ENCODE measurements at regions not wholly inside any gene's neighbourhood (a gene's known extent, or its start where the extent isn't known, plus 50 kb on each side); places are given as distances from the start of the nearest gene placed in this dataset.

DNA sequence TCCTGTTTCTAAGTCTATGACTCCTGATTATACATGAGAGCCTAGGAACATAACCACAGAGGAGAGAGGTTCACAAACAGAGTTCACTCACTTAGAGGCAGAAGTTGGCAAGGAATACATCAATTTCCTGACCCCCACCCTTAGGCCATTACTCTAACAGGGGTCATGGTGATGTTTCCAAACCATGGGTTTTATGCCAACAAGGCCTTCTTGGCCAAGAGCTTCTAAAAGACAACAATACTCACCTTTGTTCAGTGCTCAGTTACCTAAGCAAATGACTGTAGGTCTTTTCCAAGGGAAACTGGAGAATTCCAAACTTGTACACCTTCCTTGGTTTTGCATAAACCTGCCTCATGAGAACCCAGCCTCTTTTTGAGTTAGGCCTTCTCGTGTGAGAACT lies 52.6 kb downstream of the ERICH4 start:
- H3K27me3 ChIP-seq (ENCODE audit: insufficient read depth, low read length): 0 out of 2 replicates have a peak, but pooled peaks cover 5% of the 10 kb centered on the region
- H3K36me3 ChIP-seq (ENCODE audit: control insufficient read depth in 1 of 2, insufficient read depth in 2 of 2, low read length in 2 of 2): no peaks in the 10 kb centered on the region
- H3K9me3 ChIP-seq (ENCODE audit: control insufficient read depth in 1 of 2, insufficient read depth in 1 of 2, low read depth in 1 of 2, low read length in 2 of 2): no peaks in the 10 kb centered on the region
- no peak overlapping the region for H3K27ac ChIP-seq (ENCODE audit: low read depth, low read length)
- CTCF ChIA-PET: interaction anchor here (0.6 kb wide), 1 partner anchor 232 kb away, joined by 3 read pairs; no protein-coding TSS in a partner anchor
- H3K4me1 ChIP-seq (ENCODE audit: control insufficient read depth in 1 of 2, insufficient read depth in 2 of 2, low read length in 2 of 2): peaks cover 3 to 5% of the 10 kb centered on the region in 2 experiments
- DNase-seq (ENCODE audit: low read depth, low spot score) (no peak), ATAC-seq (no peak)
- no peaks in the 10 kb centered on the region for H3K9me2 ChIP-seq (ENCODE audit: insufficient read depth)
- no peak overlapping the region for H3K9ac ChIP-seq (ENCODE audit: low read length)
- no peak for TF ChIP-seq TCF7L2 (IDR thresholded peaks at IDR 0.05; ENCODE audit: borderline replicate concordance, extremely low read depth, insufficient read depth, insufficient read length)
- TF ChIP-seq CEBPB (IDR thresholded peaks at IDR 0.05; ENCODE audit: low read depth): no peak
- no peak for TF ChIP-seq ZFX (IDR thresholded peaks at IDR 0.05)
- TF ChIP-seq, protein P1, sequence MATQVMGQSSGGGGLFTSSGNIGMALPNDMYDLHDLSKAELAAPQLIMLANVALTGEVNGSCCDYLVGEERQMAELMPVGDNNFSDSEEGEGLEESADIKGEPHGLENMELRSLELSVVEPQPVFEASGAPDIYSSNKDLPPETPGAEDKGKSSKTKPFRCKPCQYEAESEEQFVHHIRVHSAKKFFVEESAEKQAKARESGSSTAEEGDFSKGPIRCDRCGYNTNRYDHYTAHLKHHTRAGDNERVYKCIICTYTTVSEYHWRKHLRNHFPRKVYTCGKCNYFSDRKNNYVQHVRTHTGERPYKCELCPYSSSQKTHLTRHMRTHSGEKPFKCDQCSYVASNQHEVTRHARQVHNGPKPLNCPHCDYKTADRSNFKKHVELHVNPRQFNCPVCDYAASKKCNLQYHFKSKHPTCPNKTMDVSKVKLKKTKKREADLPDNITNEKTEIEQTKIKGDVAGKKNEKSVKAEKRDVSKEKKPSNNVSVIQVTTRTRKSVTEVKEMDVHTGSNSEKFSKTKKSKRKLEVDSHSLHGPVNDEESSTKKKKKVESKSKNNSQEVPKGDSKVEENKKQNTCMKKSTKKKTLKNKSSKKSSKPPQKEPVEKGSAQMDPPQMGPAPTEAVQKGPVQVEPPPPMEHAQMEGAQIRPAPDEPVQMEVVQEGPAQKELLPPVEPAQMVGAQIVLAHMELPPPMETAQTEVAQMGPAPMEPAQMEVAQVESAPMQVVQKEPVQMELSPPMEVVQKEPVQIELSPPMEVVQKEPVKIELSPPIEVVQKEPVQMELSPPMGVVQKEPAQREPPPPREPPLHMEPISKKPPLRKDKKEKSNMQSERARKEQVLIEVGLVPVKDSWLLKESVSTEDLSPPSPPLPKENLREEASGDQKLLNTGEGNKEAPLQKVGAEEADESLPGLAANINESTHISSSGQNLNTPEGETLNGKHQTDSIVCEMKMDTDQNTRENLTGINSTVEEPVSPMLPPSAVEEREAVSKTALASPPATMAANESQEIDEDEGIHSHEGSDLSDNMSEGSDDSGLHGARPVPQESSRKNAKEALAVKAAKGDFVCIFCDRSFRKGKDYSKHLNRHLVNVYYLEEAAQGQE (IDR thresholded peaks at IDR 0.05; ENCODE audit: low read depth): no peak
- TF ChIP-seq, protein P2, sequence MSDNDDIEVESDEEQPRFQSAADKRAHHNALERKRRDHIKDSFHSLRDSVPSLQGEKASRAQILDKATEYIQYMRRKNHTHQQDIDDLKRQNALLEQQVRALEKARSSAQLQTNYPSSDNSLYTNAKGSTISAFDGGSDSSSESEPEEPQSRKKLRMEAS (IDR thresholded peaks at IDR 0.05): no peak
- no peak overlapping the region for H3K4me2 ChIP-seq (ENCODE audit: low read length)
- no peak overlapping the region for H3K4me3 ChIP-seq (replicated peaks in 1 of 2; ENCODE audit: low read depth in 1 of 2, low read length in 2 of 2)
- POLR2A ChIA-PET: no interaction called here
- H3K79me2 ChIP-seq (ENCODE audit: insufficient read depth, low read length): no peaks in the 10 kb centered on the region
- H4K20me1 ChIP-seq (ENCODE audit: insufficient read depth): no peaks in the 10 kb centered on the region
- no TSS peak for BruUV-seq (replicated peaks)
- no peak overlapping the region for H2AFZ ChIP-seq (ENCODE audit: low read depth, low read length, poor library complexity, severe bottlenecking)
- RAD21 ChIA-PET (ENCODE audit: low non-redundant PET in 1 of 2, low total read pairs in 2 of 2, uncharacterized antibody in 2 of 2, unreplicated experiment in 2 of 2): no interaction called here
- intact Hi-C loops (cut with micrococcal nuclease): no loop called here

DNA sequence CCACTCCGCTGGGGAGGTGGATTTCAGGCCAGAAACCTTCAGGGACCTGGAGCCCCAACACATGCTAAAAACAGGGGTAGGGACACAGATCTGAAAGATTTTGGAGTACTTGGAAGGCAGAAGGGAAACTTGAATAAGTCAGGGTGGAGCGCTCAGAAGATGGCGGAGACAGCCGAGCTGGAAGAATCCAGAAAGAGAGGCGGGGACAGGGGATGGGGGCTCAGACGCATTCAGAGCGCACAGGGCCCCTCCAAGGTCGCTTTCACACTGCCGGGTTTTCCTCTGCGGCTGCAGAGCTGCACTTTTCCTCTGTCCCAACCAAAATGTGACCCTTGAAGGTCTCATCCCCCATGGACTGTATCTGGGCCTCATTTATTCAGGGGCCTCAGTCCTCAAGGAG lies 56.9 kb downstream of the ERICH4 start:
- Histone ChIP-seq H3K9me2 (ENCODE audit: insufficient read depth) (no peaks in the 10 kb centered on the region), H3K9me3 (ENCODE audit: control insufficient read depth in 1 of 2, insufficient read depth in 1 of 2, low read depth in 1 of 2, low read length in 2 of 2) (no peaks in the 10 kb centered on the region), H3K79me2 (ENCODE audit: insufficient read depth, low read length) (no peaks in the 10 kb centered on the region), H3K9ac (ENCODE audit: low read length) (no peak overlapping the region), H3K4me3 (replicated peaks in 1 of 2; ENCODE audit: low read depth in 1 of 2, low read length in 2 of 2) (no peak overlapping the region), H2AFZ (ENCODE audit: low read depth, low read length, poor library complexity, severe bottlenecking) (no peak overlapping the region), H3K27me3 (ENCODE audit: insufficient read depth, low read length) (0 out of 2 replicates have a peak, but pooled peaks cover 5% of the 10 kb centered on the region), H4K20me1 (ENCODE audit: insufficient read depth) (no peaks in the 10 kb centered on the region), H3K4me1 (ENCODE audit: control insufficient read depth in 1 of 2, insufficient read depth in 2 of 2, low read length in 2 of 2) (peaks cover 14 to 20% of the 10 kb centered on the region in 2 experiments), H3K36me3 (ENCODE audit: control insufficient read depth in 1 of 2, insufficient read depth in 2 of 2, low read length in 2 of 2) (no peaks in the 10 kb centered on the region), H3K27ac (ENCODE audit: low read depth, low read length) (no peak overlapping the region), H3K4me2 (ENCODE audit: low read length) (no peak overlapping the region)
- intact Hi-C loops (cut with micrococcal nuclease): no loop called here
- DNase-seq (ENCODE audit: low read depth, low spot score): no peak
- no TSS peak for BruUV-seq (replicated peaks)
- RAD21 ChIA-PET (ENCODE audit: low non-redundant PET in 1 of 2, low total read pairs in 2 of 2, uncharacterized antibody in 2 of 2, unreplicated experiment in 2 of 2): no interaction called here
- POLR2A ChIA-PET: no interaction called here
- CTCF ChIA-PET: no interaction called here
- no peak for ATAC-seq
- TF ChIP-seq RAD21 (IDR thresholded peaks at IDR 0.05; ENCODE audit: low read depth) (no peak), EGR1 (IDR thresholded peaks at IDR 0.05; ENCODE audit: low read depth) (no peak), ZFX (IDR thresholded peaks at IDR 0.05) (no peak)
- TF ChIP-seq, protein P3, sequence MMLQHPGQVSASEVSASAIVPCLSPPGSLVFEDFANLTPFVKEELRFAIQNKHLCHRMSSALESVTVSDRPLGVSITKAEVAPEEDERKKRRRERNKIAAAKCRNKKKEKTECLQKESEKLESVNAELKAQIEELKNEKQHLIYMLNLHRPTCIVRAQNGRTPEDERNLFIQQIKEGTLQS (IDR thresholded peaks at IDR 0.05): no peak
- TF ChIP-seq, protein P1 (IDR thresholded peaks at IDR 0.05; ENCODE audit: low read depth): no peak
- TF ChIP-seq, protein P4, sequence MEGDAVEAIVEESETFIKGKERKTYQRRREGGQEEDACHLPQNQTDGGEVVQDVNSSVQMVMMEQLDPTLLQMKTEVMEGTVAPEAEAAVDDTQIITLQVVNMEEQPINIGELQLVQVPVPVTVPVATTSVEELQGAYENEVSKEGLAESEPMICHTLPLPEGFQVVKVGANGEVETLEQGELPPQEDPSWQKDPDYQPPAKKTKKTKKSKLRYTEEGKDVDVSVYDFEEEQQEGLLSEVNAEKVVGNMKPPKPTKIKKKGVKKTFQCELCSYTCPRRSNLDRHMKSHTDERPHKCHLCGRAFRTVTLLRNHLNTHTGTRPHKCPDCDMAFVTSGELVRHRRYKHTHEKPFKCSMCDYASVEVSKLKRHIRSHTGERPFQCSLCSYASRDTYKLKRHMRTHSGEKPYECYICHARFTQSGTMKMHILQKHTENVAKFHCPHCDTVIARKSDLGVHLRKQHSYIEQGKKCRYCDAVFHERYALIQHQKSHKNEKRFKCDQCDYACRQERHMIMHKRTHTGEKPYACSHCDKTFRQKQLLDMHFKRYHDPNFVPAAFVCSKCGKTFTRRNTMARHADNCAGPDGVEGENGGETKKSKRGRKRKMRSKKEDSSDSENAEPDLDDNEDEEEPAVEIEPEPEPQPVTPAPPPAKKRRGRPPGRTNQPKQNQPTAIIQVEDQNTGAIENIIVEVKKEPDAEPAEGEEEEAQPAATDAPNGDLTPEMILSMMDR (IDR thresholded peaks at IDR 0.05 in 2 of 3, conservative IDR thresholded peaks at IDR 0.05 in 1 of 3; ENCODE audit: borderline replicate concordance in 1 of 3, insufficient read depth in 1 of 3, low read depth in 2 of 3, low read length in 2 of 3): no peak

All from HCT116 (cell line).